GM23338 (cell line): ENCODE measurements at regions not wholly inside any gene's neighbourhood (a gene's known extent, or its start where the extent isn't known, plus 50 kb on each side); places are given as distances from the start of the nearest gene placed in this dataset.

ENCODE experiments used
- CTCF ChIP-seq, 2 experiments: fragments of 200-600 bp in 1 of 2; sonication (generic) in 1 of 2; conservative IDR thresholded peaks; 2 replicates each; pipeline versions ENCODE4 v1.5.1 to v1.6.1; 2016 to 2017; ENCODE audit warnings: antibody characterized with exemption in 2 of 2, low read depth in 2 of 2, mild to moderate bottlenecking in 2 of 2, moderate library complexity in 1 of 2
- ETS1 ChIP-seq: IDR thresholded peaks from 2 replicates; pipeline ENCODE4 v1.6.1; 2016; ENCODE audit warnings: antibody characterized with exemption
- EZH2 ChIP-seq: fragments of 200-600 bp; sonication (generic); IDR thresholded peaks from one replicate; pipeline ENCODE4 v1.8.0; 2017; ENCODE audit warnings: antibody characterized with exemption, mild to moderate bottlenecking, low read depth; ENCODE audit not compliant: unreplicated experiment
- REST ChIP-seq: IDR thresholded peaks from one replicate; pipeline ENCODE4 v1.6.1; 2018; ENCODE audit warnings: antibody characterized with exemption; ENCODE audit not compliant: unreplicated experiment
- STAT1 ChIP-seq: IDR thresholded peaks from one replicate; pipeline ENCODE4 v1.6.1; 2016; ENCODE audit warnings: antibody characterized with exemption; ENCODE audit not compliant: unreplicated experiment
- ZNF114 ChIP-seq: fragments of 250-450 bp; sonication (Bioruptor Pico); IDR thresholded peaks from 2 replicates; pipeline ENCODE4 v1.5.0; 2020; ENCODE audit warnings: mild to moderate bottlenecking, moderate library complexity
- ZNF331 ChIP-seq: fragments of 250-450 bp; sonication (Bioruptor Pico); IDR thresholded peaks from 2 replicates; pipeline ENCODE4 v1.5.0; 2020; ENCODE audit warnings: low read depth, mild to moderate bottlenecking, moderate library complexity
- ZNF462 ChIP-seq: fragments of 250-450 bp; sonication (Bioruptor Pico); IDR thresholded peaks from 2 replicates; pipeline ENCODE4 v1.5.0; 2020; ENCODE audit warnings: mild to moderate bottlenecking, moderate library complexity

- TF ChIP-seq ZNF462 (CRISPR knock-in tag) (no peak), REST (no peak), ZNF331 (CRISPR knock-in tag) (no peak), ZNF114 (CRISPR knock-in tag) (no peak), ETS1 (peak; percentile 74), EZH2 (no peak), STAT1 (no peak), CTCF (conservative IDR thresholded peaks at IDR 0.05; ENCODE audit: low read depth in 2 of 2) (peak; percentile 64 to 83)
Measured at GRCh38 chr13:33542309-33543088, 256.9 kb upstream of the STARD13 start (continued).
